ENCODE measurements at regions not wholly inside any gene's neighbourhood (a gene's known extent, or its start where the extent isn't known, plus 50 kb on each side); places are given as distances from the start of the nearest gene placed in this dataset.

GRCh38 chr10:59037018-59037389, 139.4 kb upstream of the PHYHIPL start:
- Mint-ChIP-seq H3K4me1 (no peaks in the 10 kb centered on the region), H3K27ac (no peak overlapping the region)

GRCh38 chr10:59037506-59037905, 138.9 kb upstream of the PHYHIPL start:
- H3K36me3 ChIP-seq (ENCODE audit: insufficient read depth), result no peaks in the 10 kb centered on the region
- 0 out of 2 replicates have a peak, but pooled peaks cover 3% of the 10 kb centered on the region for H3K9me2 ChIP-seq (ENCODE audit: insufficient read depth)
- no peaks in the 10 kb centered on the region for H4K20me1 ChIP-seq (replicated peaks; ENCODE audit: insufficient read depth)
- H3K4me1 ChIP-seq (ENCODE audit: insufficient read depth), result no peaks in the 10 kb centered on the region
- no peak overlapping the region for H3K4me3 ChIP-seq
- no peaks in the 10 kb centered on the region for H3F3A ChIP-seq (replicated peaks; ENCODE audit: low read depth)
- H2AFZ ChIP-seq, result no peak overlapping the region
- no peaks in the 10 kb centered on the region for H3K36me3 Mint-ChIP-seq (ENCODE audit: low read depth)
- H3K9me3 Mint-ChIP-seq, result no peaks in the 10 kb centered on the region; the same call in 2 of the 3 replicates
- no peaks in the 10 kb centered on the region for H3K4me1 Mint-ChIP-seq
- ATAC-seq (no peak), DNase-seq (ENCODE audit: low spot score) (no peak)
- H3K4me2 ChIP-seq, result no peak overlapping the region
- no peak overlapping the region for H3K4me3 Mint-ChIP-seq
- no peak overlapping the region for H3K27ac Mint-ChIP-seq
- H3K27ac ChIP-seq (ENCODE audit: low read depth), result no peak overlapping the region
- H3K27me3 Mint-ChIP-seq (ENCODE audit: insufficient read depth, low read depth, poor library complexity), result no peaks in the 10 kb centered on the region
- no peaks in the 10 kb centered on the region for H3K27me3 ChIP-seq (ENCODE audit: insufficient read depth)
- no peaks in the 10 kb centered on the region for H3K79me2 ChIP-seq (replicated peaks; ENCODE audit: insufficient read depth)
- TF ChIP-seq ETS1 (IDR thresholded peaks at IDR 0.05) (no peak), EZH2 (IDR thresholded peaks at IDR 0.05; ENCODE audit: low read depth, unreplicated experiment) (no peak), CTCF (conservative IDR thresholded peaks at IDR 0.05; ENCODE audit: low read depth in 2 of 2) (no peak), POLR2AphosphoS5 (IDR thresholded peaks at IDR 0.05; ENCODE audit: low read depth) (no peak), NANOG (IDR thresholded peaks at IDR 0.05; ENCODE audit: borderline replicate concordance) (no peak), JUNB (IDR thresholded peaks at IDR 0.05; ENCODE audit: unreplicated experiment) (no peak), STAT1 (IDR thresholded peaks at IDR 0.05; ENCODE audit: unreplicated experiment) (no peak), CREB1 (CRISPR knock-in tag; IDR thresholded peaks at IDR 0.05; ENCODE audit: low read depth) (no peak), EZH2phosphoT487 (IDR thresholded peaks at IDR 0.05; ENCODE audit: unreplicated experiment) (no peak), ZNF114 (CRISPR knock-in tag; IDR thresholded peaks at IDR 0.05) (no peak), ZNF331 (CRISPR knock-in tag; IDR thresholded peaks at IDR 0.05; ENCODE audit: low read depth) (no peak), REST (IDR thresholded peaks at IDR 0.05; ENCODE audit: unreplicated experiment) (no peak)

More at GRCh38 chr10:59037018-59037389, 139.4 kb upstream of the PHYHIPL start:
- H3K27me3 ChIP-seq (ENCODE audit: insufficient read depth), result no peaks in the 10 kb centered on the region
- H3K4me2 ChIP-seq, result no peak overlapping the region
- H4K20me1 ChIP-seq (replicated peaks; ENCODE audit: insufficient read depth), result no peaks in the 10 kb centered on the region
- H3K9me3 Mint-ChIP-seq, result no peaks in the 10 kb centered on the region; the same call in 2 of the 3 replicates
- ATAC-seq (no peak), DNase-seq (ENCODE audit: low spot score) (no peak)
- no peaks in the 10 kb centered on the region for H3K36me3 ChIP-seq (ENCODE audit: insufficient read depth)
- no peaks in the 10 kb centered on the region for H3K36me3 Mint-ChIP-seq (ENCODE audit: low read depth)
- H3F3A ChIP-seq (replicated peaks; ENCODE audit: low read depth), result no peaks in the 10 kb centered on the region
- 0 out of 2 replicates have a peak, but pooled peaks cover 3% of the 10 kb centered on the region for H3K9me2 ChIP-seq (ENCODE audit: insufficient read depth)
- TF ChIP-seq EZH2phosphoT487 (IDR thresholded peaks at IDR 0.05; ENCODE audit: unreplicated experiment) (no peak), STAT1 (IDR thresholded peaks at IDR 0.05; ENCODE audit: unreplicated experiment) (no peak), ZNF331 (CRISPR knock-in tag; IDR thresholded peaks at IDR 0.05; ENCODE audit: low read depth) (no peak)
- no peak overlapping the region for H3K4me3 Mint-ChIP-seq
- no peak overlapping the region for H3K27ac ChIP-seq (ENCODE audit: low read depth)
- H2AFZ ChIP-seq, result no peak overlapping the region
- H3K4me1 ChIP-seq (ENCODE audit: insufficient read depth), result no peaks in the 10 kb centered on the region
- H3K27me3 Mint-ChIP-seq (ENCODE audit: insufficient read depth, low read depth, poor library complexity), result no peaks in the 10 kb centered on the region
- H3K79me2 ChIP-seq (replicated peaks; ENCODE audit: insufficient read depth), result no peaks in the 10 kb centered on the region
- H3K4me3 ChIP-seq, result no peak overlapping the region

Measured in GM23338 (cell line).